Calu3 (cell line): ENCODE measurements at regions not wholly inside any gene's neighbourhood (a gene's known extent, or its start where the extent isn't known, plus 50 kb on each side); places are given as distances from the start of the nearest gene placed in this dataset.

Source experiments
- BruUV-seq: library from RNA; stranded (reverse); fragments of 400-500 nt; replicated peaks from 2 replicates; lab custom pipeline; 2021; lab: Mats Ljungman, UMichigan
- CTCF ChIA-PET: fragments of 300-600 bp; sonication (Branson Sonifier 250); formaldehyde crosslinking; loops from one replicate; lab custom pipeline; 2022; ENCODE audit warnings: antibody characterized with exemption; lab: Charles Lee
- DNase-seq: peaks from one replicate; pipeline ENCODE4 v3.0.0; 2022
- H3K27ac Mint-ChIP-seq: one replicate; pipeline ENCODE4 v1.8.0; 2022; ENCODE audit warnings: mixed read lengths; ENCODE audit not compliant: unreplicated experiment
- H3K27me3 Mint-ChIP-seq: one replicate; pipeline ENCODE4 v1.8.0; 2022; ENCODE audit warnings: mixed read lengths; ENCODE audit not compliant: unreplicated experiment
- H3K36me3 Mint-ChIP-seq: one replicate; pipeline ENCODE4 v1.8.0; 2022; ENCODE audit warnings: mild to moderate bottlenecking, moderate library complexity, mixed read lengths; ENCODE audit not compliant: insufficient read depth, unreplicated experiment
- H3K4me1 Mint-ChIP-seq: one replicate; pipeline ENCODE4 v1.8.0; 2022; ENCODE audit warnings: mild to moderate bottlenecking, low read depth, mixed read lengths; ENCODE audit not compliant: unreplicated experiment
- H3K4me3 Mint-ChIP-seq: one replicate; pipeline ENCODE4 v1.8.0; 2022; ENCODE audit warnings: mild to moderate bottlenecking, low read depth, moderate library complexity, mixed read lengths; ENCODE audit not compliant: unreplicated experiment
- H3K9me3 Mint-ChIP-seq: one replicate; pipeline ENCODE4 v1.8.0; 2022; ENCODE audit warnings: low read depth, mixed read lengths; ENCODE audit not compliant: unreplicated experiment
- intact Hi-C: fragments of 100-400 bp; cut with micrococcal nuclease; formaldehyde crosslinking; loops from one replicate; pipeline ENCODE4 v1.10.0; 2022; ENCODE audit not compliant: unreplicated experiment
- TF ChIP-seq, protein P1 (sequence below): fragments of 200-600 bp; IDR thresholded peaks from one replicate; pipeline ENCODE4 v1.8.0; 2022; ENCODE audit warnings: antibody characterized with exemption; ENCODE audit not compliant: unreplicated experiment

DNA sequence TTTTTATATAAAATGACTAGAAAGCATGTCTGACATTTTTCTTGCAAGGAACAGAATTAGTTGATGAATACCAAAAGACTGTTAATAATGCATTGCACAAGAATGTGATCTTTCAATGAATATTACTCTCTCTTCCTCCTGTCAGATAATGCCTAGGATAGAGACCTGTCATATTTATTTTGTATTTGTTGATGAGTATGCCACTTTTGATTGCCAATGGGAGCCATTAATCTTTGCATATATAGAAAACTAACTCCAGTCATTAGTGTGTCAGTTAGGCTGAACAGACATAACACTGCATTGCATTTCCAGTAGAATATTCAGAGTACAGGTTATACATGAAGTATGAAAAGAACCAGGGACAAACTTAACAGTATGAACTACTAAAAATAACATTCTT, 1125.3 kb downstream of the LRFN5 start:
- TF ChIP-seq, protein P1, sequence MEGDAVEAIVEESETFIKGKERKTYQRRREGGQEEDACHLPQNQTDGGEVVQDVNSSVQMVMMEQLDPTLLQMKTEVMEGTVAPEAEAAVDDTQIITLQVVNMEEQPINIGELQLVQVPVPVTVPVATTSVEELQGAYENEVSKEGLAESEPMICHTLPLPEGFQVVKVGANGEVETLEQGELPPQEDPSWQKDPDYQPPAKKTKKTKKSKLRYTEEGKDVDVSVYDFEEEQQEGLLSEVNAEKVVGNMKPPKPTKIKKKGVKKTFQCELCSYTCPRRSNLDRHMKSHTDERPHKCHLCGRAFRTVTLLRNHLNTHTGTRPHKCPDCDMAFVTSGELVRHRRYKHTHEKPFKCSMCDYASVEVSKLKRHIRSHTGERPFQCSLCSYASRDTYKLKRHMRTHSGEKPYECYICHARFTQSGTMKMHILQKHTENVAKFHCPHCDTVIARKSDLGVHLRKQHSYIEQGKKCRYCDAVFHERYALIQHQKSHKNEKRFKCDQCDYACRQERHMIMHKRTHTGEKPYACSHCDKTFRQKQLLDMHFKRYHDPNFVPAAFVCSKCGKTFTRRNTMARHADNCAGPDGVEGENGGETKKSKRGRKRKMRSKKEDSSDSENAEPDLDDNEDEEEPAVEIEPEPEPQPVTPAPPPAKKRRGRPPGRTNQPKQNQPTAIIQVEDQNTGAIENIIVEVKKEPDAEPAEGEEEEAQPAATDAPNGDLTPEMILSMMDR, result no peak
- BruUV-seq, result no TSS peak
- DNase-seq, result no peak
- H3K36me3 Mint-ChIP-seq, result no peaks in the 10 kb centered on the region
- CTCF ChIA-PET, result no interaction called here
- H3K27ac Mint-ChIP-seq, result no peak overlapping the region
- H3K9me3 Mint-ChIP-seq, result peaks cover 11% of the 10 kb centered on the region
- H3K4me3 Mint-ChIP-seq, result no peak overlapping the region
- no peaks in the 10 kb centered on the region for H3K4me1 Mint-ChIP-seq
- H3K27me3 Mint-ChIP-seq, result no peaks in the 10 kb centered on the region
- intact Hi-C loops, result no loop called here

- CTCF ChIA-PET, result no interaction called here
- Mint-ChIP-seq H3K27ac (no peak overlapping the region), H3K27me3 (no peaks in the 10 kb centered on the region), H3K4me1 (no peaks in the 10 kb centered on the region), H3K9me3 (peaks cover 12% of the 10 kb centered on the region), H3K4me3 (no peak overlapping the region), H3K36me3 (no peaks in the 10 kb centered on the region)
- BruUV-seq, result no TSS peak
- intact Hi-C loops, result no loop called here
- DNase-seq, result no peak
- TF ChIP-seq, protein P1, result no peak
Measured at GRCh38 chr14:42731480-42731879, 1124.8 kb downstream of the LRFN5 start.

DNA sequence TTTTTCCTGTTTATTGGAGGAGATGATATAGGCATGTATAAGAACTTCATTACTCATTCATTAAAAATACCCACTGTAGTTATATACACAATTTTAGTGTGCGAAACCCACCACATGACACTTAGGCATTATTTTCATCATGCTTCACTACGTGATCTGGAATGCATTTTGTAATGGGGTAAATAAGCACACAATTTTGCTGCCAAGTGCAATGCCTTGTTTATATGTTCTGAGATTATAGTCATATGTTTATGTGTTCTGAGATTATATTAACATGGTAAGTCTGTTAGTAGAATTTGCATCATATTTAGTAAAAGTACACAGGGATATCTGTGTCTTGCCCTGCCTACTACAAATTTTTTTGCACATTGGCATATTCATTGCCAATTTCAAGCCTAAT, 1123.0 kb downstream of the LRFN5 start:
- H3K36me3 Mint-ChIP-seq, result no peaks in the 10 kb centered on the region
- no peak for DNase-seq
- H3K9me3 Mint-ChIP-seq, result peaks cover 4% of the 10 kb centered on the region
- H3K27me3 Mint-ChIP-seq, result no peaks in the 10 kb centered on the region
- TF ChIP-seq, protein P1, result no peak
- H3K27ac Mint-ChIP-seq, result no peak overlapping the region
- intact Hi-C loops, result no loop called here
- no peak overlapping the region for H3K4me3 Mint-ChIP-seq
- H3K4me1 Mint-ChIP-seq, result no peaks in the 10 kb centered on the region
- CTCF ChIA-PET, result no interaction called here
- BruUV-seq, result no TSS peak

GRCh38 chr14:42719391-42719790, 1112.7 kb downstream of the LRFN5 start:
- H3K9me3 Mint-ChIP-seq, result peaks cover 13% of the 10 kb centered on the region
- CTCF ChIA-PET, result no interaction called here
- intact Hi-C loops, result no loop called here
- H3K4me3 Mint-ChIP-seq, result no peak overlapping the region
- H3K4me1 Mint-ChIP-seq, result no peaks in the 10 kb centered on the region
- TF ChIP-seq, protein P1, result no peak
- no peak for DNase-seq
- H3K27ac Mint-ChIP-seq, result no peak overlapping the region
- no peaks in the 10 kb centered on the region for H3K36me3 Mint-ChIP-seq
- no TSS peak for BruUV-seq
- no peaks in the 10 kb centered on the region for H3K27me3 Mint-ChIP-seq
